Panc1 (cell line): ENCODE measurements at regions not wholly inside any gene's neighbourhood (a gene's known extent, or its start where the extent isn't known, plus 50 kb on each side); places are given as distances from the start of the nearest gene placed in this dataset.

Source experiments
- ATAC-seq: fragments of 200-7000 bp; cut with Tn5 transposase; 2 replicates; pipeline ENCODE4 v1.9.1; 2020; ENCODE audit warnings: mild to moderate bottlenecking, moderate library complexity
- BruUV-seq: library from RNA; stranded (reverse); fragments of 400-500 nt; replicated peaks from 2 replicates; lab custom pipeline; 2021; lab: Mats Ljungman, UMichigan
- CTCF ChIA-PET: fragments of 300-600 bp; sonication (Branson Sonifier 250); formaldehyde crosslinking; loops from one replicate; lab custom pipeline; 2022; ENCODE audit warnings: antibody characterized with exemption; lab: Charles Lee
- POLR2A ChIA-PET: fragments of 300-600 bp; sonication (Branson Sonifier 250); formaldehyde crosslinking; loops from one replicate; lab custom pipeline; 2022; ENCODE audit warnings: antibody characterized with exemption; lab: Charles Lee
- DNase-seq: peaks from one replicate; pipeline ENCODE4 v3.0.0-alpha.2; 2010; ENCODE audit warnings: low read depth, low spot score
- H3K27ac ChIP-seq: 2 replicates; pipeline ENCODE4 v1.5.1; 2011; ENCODE audit warnings: mild to moderate bottlenecking, low read length, inconsistent platforms
- H3K27me3 ChIP-seq: fragments of 200-500 bp; sonication (Bioruptor generic); 2 replicates; pipeline ENCODE4 v1.6.0; 2014; ENCODE audit warnings: low read length, inconsistent platforms; ENCODE audit not compliant: control insufficient read depth, insufficient read depth
- H3K36me3 ChIP-seq: fragments of 200-500 bp; sonication (Bioruptor generic); 2 replicates; pipeline ENCODE4 v1.5.1; 2014; ENCODE audit warnings: inconsistent platforms, mild to moderate bottlenecking, low read length, moderate library complexity; ENCODE audit not compliant: control insufficient read depth, insufficient read depth
- H3K4me1 ChIP-seq: 2 replicates; pipeline ENCODE4 v1.5.1; 2011; ENCODE audit warnings: inconsistent platforms, mild to moderate bottlenecking, low read length, moderate library complexity; ENCODE audit not compliant: control insufficient read depth, insufficient read depth
- H3K4me3 ChIP-seq, 2 experiments: 2 replicates each; pipeline ENCODE4 v1.5.1; 2011 to 2012; ENCODE audit warnings: low read depth in 2 of 2, low read length in 2 of 2, mild to moderate bottlenecking in 2 of 2, inconsistent platforms in 1 of 2, moderate library complexity in 1 of 2
- H3K9me3 ChIP-seq: fragments of 200-500 bp; sonication (Bioruptor generic); 2 replicates; pipeline ENCODE4 v1.5.1; 2014; ENCODE audit warnings: low read depth, mild to moderate bottlenecking, inconsistent platforms, low read length, moderate library complexity; ENCODE audit not compliant: control insufficient read depth, insufficient read depth
- CTCF ChIP-seq: fragments of 450-650 bp; IDR thresholded peaks from 2 replicates; pipeline ENCODE4 v1.5.1; 2017; ENCODE audit warnings: mild to moderate bottlenecking
- POLR2AphosphoS5 ChIP-seq: IDR thresholded peaks from 2 replicates; pipeline ENCODE4 v1.6.1; 2012; ENCODE audit warnings: mild to moderate bottlenecking, low read depth, low read length, moderate library complexity
- REST ChIP-seq, 2 experiments: IDR thresholded peaks; 2 replicates each; pipeline ENCODE4 v1.6.1; 2011 to 2012; ENCODE audit warnings: low read depth in 2 of 2, control low read depth in 1 of 2, low read length in 1 of 2, mild to moderate bottlenecking in 1 of 2, moderate library complexity in 1 of 2; ENCODE audit not compliant: insufficient read depth in 1 of 2
- SIN3A ChIP-seq: IDR thresholded peaks from 2 replicates; pipeline ENCODE4 v1.6.1; 2012; ENCODE audit warnings: low read depth, mild to moderate bottlenecking, low read length, moderate library complexity, borderline replicate concordance; ENCODE audit not compliant: insufficient read depth
- TCF7L2 ChIP-seq: IDR thresholded peaks from 2 replicates; pipeline ENCODE4 v1.6.1; 2011; ENCODE audit warnings: mild to moderate bottlenecking, low read depth, low read length, inconsistent platforms
- in situ Hi-C: cut with HindIII; loops from 2 replicates; pipeline ENCODE4 v1.10.0; 2016; ENCODE audit warnings: low sequenced_read_pairs, low pct_unique_long_range_greater_than_20kb
- intact Hi-C: fragments of 100-400 bp; cut with micrococcal nuclease; formaldehyde crosslinking; loops from one replicate; pipeline ENCODE4 v1.10.0; 2022; ENCODE audit not compliant: unreplicated experiment

GRCh38 chr3:96083610-96084009, 730.8 kb upstream of the EPHA6 start:
- ATAC-seq (no peak), DNase-seq (no peak)
- in situ Hi-C loops: no loop called here
- CTCF ChIA-PET: no interaction called here
- intact Hi-C loops: no loop called here
- Histone ChIP-seq H3K36me3 (no peaks in the 10 kb centered on the region), H3K27ac (no peak overlapping the region), H3K27me3 (no peaks in the 10 kb centered on the region), H3K9me3 (no peaks in the 10 kb centered on the region; the same call in 1 of the 2 replicates), H3K4me1 (no peaks in the 10 kb centered on the region), H3K4me3 (no peak overlapping the region)
- no TSS peak for BruUV-seq
- POLR2A ChIA-PET: no interaction called here
- TF ChIP-seq TCF7L2 (no peak), SIN3A (no peak), CTCF (no peak), REST (IDR thresholded peaks at IDR 0.05; ENCODE audit: insufficient read depth in 1 of 2, low read depth in 2 of 2, low read length in 1 of 2) (no peak)

GRCh38 chr3:96086018-96086417, 728.4 kb upstream of the EPHA6 start:
- no peaks in the 10 kb centered on the region for H3K36me3 ChIP-seq
- no peaks in the 10 kb centered on the region for H3K27me3 ChIP-seq
- DNase-seq: no peak
- ChIA-PET POLR2A (interaction anchor here (0.6 kb wide), 1 partner anchor 1175 kb away, joined by 3 read pairs; no protein-coding TSS in a partner anchor), CTCF (interaction anchor here (0.6 kb wide), 1 partner anchor 66 kb away, joined by 3 read pairs; no protein-coding TSS in a partner anchor)
- ATAC-seq: no peak
- no peaks in the 10 kb centered on the region; the same call in 1 of the 2 replicates for H3K9me3 ChIP-seq
- intact Hi-C loops (no loop called here), in situ Hi-C loops (no loop called here)
- no peak overlapping the region for H3K4me3 ChIP-seq
- no TSS peak for BruUV-seq
- no peak for TF ChIP-seq SIN3A
- TF ChIP-seq CTCF: no peak
- TF ChIP-seq REST (IDR thresholded peaks at IDR 0.05; ENCODE audit: insufficient read depth in 1 of 2, low read depth in 2 of 2, low read length in 1 of 2): no peak
- no peak for TF ChIP-seq POLR2AphosphoS5
- no peak for TF ChIP-seq TCF7L2
- H3K4me1 ChIP-seq: no peaks in the 10 kb centered on the region
- H3K27ac ChIP-seq: no peak overlapping the region
